WERI-Rb-1 (cell line): ENCODE measurements at regions not wholly inside any gene's neighbourhood (a gene's known extent, or its start where the extent isn't known, plus 50 kb on each side); places are given as distances from the start of the nearest gene placed in this dataset.

Experiments
- DNase-seq: peaks from one replicate; pipeline ENCODE4 v3.0.0-alpha.2; 2020
- H3K27ac ChIP-seq: fragments of 250-450 bp; sonication (Bioruptor Pico); 2 replicates; pipeline ENCODE4 v1.5.1; 2020; ENCODE audit warnings: mild to moderate bottlenecking, moderate library complexity
- H3K27me3 ChIP-seq: fragments of 250-450 bp; sonication (Bioruptor Pico); 2 replicates; pipeline ENCODE4 v1.5.1; 2021; ENCODE audit warnings: mild to moderate bottlenecking, low read depth, moderate library complexity; ENCODE audit not compliant: insufficient read depth, severe bottlenecking
- H3K36me3 ChIP-seq: fragments of 250-450 bp; sonication (Bioruptor Pico); 2 replicates; pipeline ENCODE4 v1.5.1; 2020; ENCODE audit warnings: mild to moderate bottlenecking, moderate library complexity
- H3K4me3 ChIP-seq: 2 replicates; pipeline ENCODE4 v1.5.1; 2011; ENCODE audit warnings: low read depth, mild to moderate bottlenecking, control low read depth, low read length
- H3K9me3 ChIP-seq: fragments of 250-450 bp; sonication (Bioruptor Pico); 2 replicates; pipeline ENCODE4 v1.5.1; 2021; ENCODE audit warnings: mild to moderate bottlenecking, moderate library complexity; ENCODE audit not compliant: severe bottlenecking
- CTCF ChIP-seq: IDR thresholded peaks from 2 replicates; pipeline ENCODE4 v1.5.1; 2011; ENCODE audit warnings: low read depth, mild to moderate bottlenecking, control low read depth, inconsistent platforms, low read length

- Histone ChIP-seq H3K9me3 (no peaks in the 10 kb centered on the region), H3K27me3 (no peaks in the 10 kb centered on the region), H3K4me3 (no peak overlapping the region), H3K27ac (no peak overlapping the region), H3K36me3 (no peaks in the 10 kb centered on the region)
- no peak for DNase-seq
- TF ChIP-seq CTCF, result no peak
These were observed 900.3 kb downstream of the CBLN2 start for GRCh38 chr18:71643822-71644221.

GRCh38 chr18:71630696-71631095 lies 913.4 kb downstream of the CBLN2 start:
- Histone ChIP-seq H3K4me3 (no peak overlapping the region), H3K27ac (no peak overlapping the region), H3K27me3 (no peaks in the 10 kb centered on the region), H3K9me3 (no peaks in the 10 kb centered on the region), H3K36me3 (no peaks in the 10 kb centered on the region)
- no peak for DNase-seq
- TF ChIP-seq CTCF, result no peak

GRCh38 chr18:71625556-71626090 lies 918.5 kb downstream of the CBLN2 start:
- no peak for DNase-seq
- Histone ChIP-seq H3K9me3 (no peaks in the 10 kb centered on the region), H3K27ac (no peak overlapping the region), H3K27me3 (no peaks in the 10 kb centered on the region), H3K4me3 (no peak overlapping the region), H3K36me3 (no peaks in the 10 kb centered on the region)
- TF ChIP-seq CTCF, result no peak

GRCh38 chr18:71598374-71598773 lies 945.8 kb downstream of the CBLN2 start:
- no peak for TF ChIP-seq CTCF
- DNase-seq, result no peak
- H3K27me3 ChIP-seq, result no peaks in the 10 kb centered on the region

GRCh38 chr18:71597219-71597618 lies 946.9 kb downstream of the CBLN2 start:
- H3K4me3 ChIP-seq, result no peak overlapping the region
- no peak for DNase-seq
- no peaks in the 10 kb centered on the region for H3K36me3 ChIP-seq
- no peak overlapping the region for H3K27ac ChIP-seq
- no peak for TF ChIP-seq CTCF
- H3K9me3 ChIP-seq, result no peaks in the 10 kb centered on the region
- H3K27me3 ChIP-seq, result no peaks in the 10 kb centered on the region

More at GRCh38 chr18:71598374-71598773, 945.8 kb downstream of the CBLN2 start:
- Histone ChIP-seq H3K9me3 (no peaks in the 10 kb centered on the region), H3K36me3 (no peaks in the 10 kb centered on the region), H3K4me3 (no peak overlapping the region), H3K27ac (no peak overlapping the region)

GRCh38 chr18:71583252-71583651 lies 960.9 kb downstream of the CBLN2 start:
- DNase-seq, result no peak
- Histone ChIP-seq H3K4me3 (no peak overlapping the region), H3K27me3 (no peaks in the 10 kb centered on the region), H3K27ac (no peak overlapping the region), H3K36me3 (no peaks in the 10 kb centered on the region), H3K9me3 (no peaks in the 10 kb centered on the region)
- no peak for TF ChIP-seq CTCF
